HCT116 (cell line): ENCODE measurements at regions not wholly inside any gene's neighbourhood (a gene's known extent, or its start where the extent isn't known, plus 50 kb on each side); places are given as distances from the start of the nearest gene placed in this dataset.

Source experiments
- ATAC-seq: fragments of 200-7000 bp; cut with Tn5 transposase; 2 replicates; pipeline ENCODE4 v1.9.1; 2020; ENCODE audit warnings: mild to moderate bottlenecking, moderate library complexity
- BruUV-seq: library from RNA; stranded (reverse); fragments of 400-500 nt; replicated peaks from 2 replicates; lab custom pipeline; 2021; lab: Mats Ljungman, UMichigan
- CTCF ChIA-PET: fragments of 300-600 bp; sonication (Branson Sonifier 250); formaldehyde crosslinking; loops from one replicate; lab custom pipeline; 2021; ENCODE audit warnings: antibody characterized with exemption; lab: Charles Lee
- POLR2A ChIA-PET: fragments of 300-600, 350-600 bp; sonication (Branson Sonifier 250); formaldehyde crosslinking; loops from one replicate; lab custom pipeline; 2021; ENCODE audit warnings: antibody characterized with exemption; lab: Charles Lee
- RAD21 ChIA-PET, 2 experiments: fragments of 300-600 bp; sonication (Branson Sonifier 250); formaldehyde crosslinking; loops; one replicate each; lab custom pipeline; 2023; ENCODE audit warnings: low total read pairs in 2 of 2; ENCODE audit not compliant: uncharacterized antibody in 2 of 2, unreplicated experiment in 2 of 2, low non-redundant PET in 1 of 2; lab: Charles Lee
- DNase-seq: peaks from one replicate; pipeline ENCODE4 v3.0.0-alpha.2; 2010; ENCODE audit warnings: low read depth, low spot score
- H2AFZ ChIP-seq: fragments of 200-600 bp; shearing (Covaris generic), sonication (generic); 2 replicates; pipeline ENCODE4 v1.6.1; 2017; ENCODE audit warnings: low read depth, mixed run types, mixed read lengths, antibody characterized with exemption, low read length; ENCODE audit not compliant: poor library complexity, severe bottlenecking
- H3K27ac ChIP-seq: 2 replicates; pipeline ENCODE4 v1.5.1; 2012; ENCODE audit warnings: low read depth, low read length
- H3K27me3 ChIP-seq: fragments of 200-600 bp; sonication (generic); 2 replicates; pipeline ENCODE4 v1.6.1; 2016; ENCODE audit warnings: mixed run types, low read length, mixed read lengths; ENCODE audit not compliant: insufficient read depth
- H3K36me3 ChIP-seq, 2 experiments: fragments of 200-500 bp in 1 of 2; fragments of 200-600 bp in 1 of 2; sonication (Bioruptor generic) in 1 of 2; sonication (generic) in 1 of 2; 2 replicates each; pipeline versions ENCODE4 v1.5.1 to v1.6.1; 2014 to 2016; ENCODE audit warnings: low read length in 2 of 2, inconsistent platforms in 1 of 2, mixed read lengths in 1 of 2, mixed run types in 1 of 2; ENCODE audit not compliant: insufficient read depth in 2 of 2, control insufficient read depth in 1 of 2
- H3K4me1 ChIP-seq, 2 experiments: fragments of 200-600 bp in 1 of 2; sonication (generic) in 1 of 2; 2 replicates each; pipeline versions ENCODE4 v1.5.1 to v1.6.1; 2012 to 2017; ENCODE audit warnings: low read length in 2 of 2, inconsistent platforms in 1 of 2, mild to moderate bottlenecking in 1 of 2, mixed read lengths in 1 of 2, mixed run types in 1 of 2, moderate library complexity in 1 of 2; ENCODE audit not compliant: insufficient read depth in 2 of 2, control insufficient read depth in 1 of 2
- H3K4me2 ChIP-seq: fragments of 200-600 bp; sonication (generic); 2 replicates; pipeline ENCODE4 v1.6.1; 2017; ENCODE audit warnings: mixed run types, low read length, mixed read lengths
- H3K4me3 ChIP-seq, 2 experiments: fragments of 200-600 bp in 1 of 2; sonication (generic) in 1 of 2; replicated peaks in 1 of 2; 2 replicates each; pipeline ENCODE4 v1.5.1; 2011 to 2016; ENCODE audit warnings: low read length in 2 of 2, control low read depth in 1 of 2, low read depth in 1 of 2, mild to moderate bottlenecking in 1 of 2, mixed read lengths in 1 of 2, mixed run types in 1 of 2
- H3K79me2 ChIP-seq: fragments of 200-600 bp; sonication (generic); 2 replicates; pipeline ENCODE4 v1.6.1; 2017; ENCODE audit warnings: mild to moderate bottlenecking, mixed run types, low read length, moderate library complexity, mixed read lengths; ENCODE audit not compliant: insufficient read depth
- H3K9ac ChIP-seq: fragments of 200-600 bp; sonication (generic); 2 replicates; pipeline ENCODE4 v1.6.1; 2016; ENCODE audit warnings: low read length, mixed read lengths
- H3K9me2 ChIP-seq: fragments of 200-600 bp; sonication (generic), shearing (Covaris generic); 2 replicates; pipeline ENCODE4 v1.6.1; 2017; ENCODE audit warnings: mixed run types, mild to moderate bottlenecking, moderate library complexity; ENCODE audit not compliant: insufficient read depth
- H3K9me3 ChIP-seq, 2 experiments: fragments of 200-500 bp in 1 of 2; fragments of 200-600 bp in 1 of 2; sonication (Bioruptor generic) in 1 of 2; sonication (generic) in 1 of 2; 2 replicates each; pipeline ENCODE4 v1.6.1; 2014 to 2017; ENCODE audit warnings: low read length in 2 of 2, mixed read lengths in 2 of 2, inconsistent platforms in 1 of 2, low read depth in 1 of 2, mild to moderate bottlenecking in 1 of 2, mixed run types in 1 of 2, moderate library complexity in 1 of 2; ENCODE audit not compliant: control insufficient read depth in 1 of 2, insufficient read depth in 1 of 2
- H4K20me1 ChIP-seq: fragments of 200-600 bp; sonication (generic), shearing (Covaris generic); 2 replicates; pipeline ENCODE4 v1.6.1; 2017; ENCODE audit warnings: mixed run types, mild to moderate bottlenecking, moderate library complexity; ENCODE audit not compliant: insufficient read depth
- CBX3 ChIP-seq: IDR thresholded peaks from 2 replicates; pipeline ENCODE4 v1.6.1; 2012; ENCODE audit warnings: low read depth
- CEBPB ChIP-seq: IDR thresholded peaks from 2 replicates; pipeline ENCODE4 v1.6.1; 2012; ENCODE audit warnings: low read depth
- EGR1 ChIP-seq: IDR thresholded peaks from 2 replicates; pipeline ENCODE4 v1.6.1; 2012; ENCODE audit warnings: low read depth
- ELF1 ChIP-seq: IDR thresholded peaks from 2 replicates; pipeline ENCODE4 v1.6.1; 2012; ENCODE audit warnings: low read depth, borderline replicate concordance
- EZH2phosphoT487 ChIP-seq: fragments of 200-600 bp; IDR thresholded peaks from 2 replicates; pipeline ENCODE4 v1.6.1; 2018; ENCODE audit warnings: antibody characterized with exemption, borderline replicate concordance
- FOSL1 ChIP-seq: IDR thresholded peaks from 2 replicates; pipeline ENCODE4 v1.6.1; 2012; ENCODE audit warnings: low read depth
- JUND ChIP-seq: IDR thresholded peaks from 2 replicates; pipeline ENCODE4 v1.6.1; 2012
- POLR2A ChIP-seq: IDR thresholded peaks from 2 replicates; pipeline ENCODE4 v1.7.0; 2011; ENCODE audit warnings: borderline replicate concordance; ENCODE audit not compliant: insufficient read depth, insufficient read length; ENCODE audit errors: extremely low read depth
- POLR2AphosphoS5 ChIP-seq: IDR thresholded peaks from 2 replicates; pipeline ENCODE4 v1.6.1; 2011; ENCODE audit warnings: mild to moderate bottlenecking, low read depth, low read length, moderate library complexity
- RAD21 ChIP-seq: IDR thresholded peaks from 2 replicates; pipeline ENCODE4 v1.6.1; 2012; ENCODE audit warnings: low read depth, mild to moderate bottlenecking
- SIN3A ChIP-seq: IDR thresholded peaks from 2 replicates; pipeline ENCODE4 v1.6.1; 2012; ENCODE audit warnings: low read depth
- SP1 ChIP-seq: IDR thresholded peaks from 2 replicates; pipeline ENCODE4 v1.6.1; 2012; ENCODE audit warnings: low read depth
- TCF7L2 ChIP-seq: IDR thresholded peaks from 2 replicates; pipeline ENCODE4 v1.7.0; 2011; ENCODE audit warnings: borderline replicate concordance, inconsistent platforms; ENCODE audit not compliant: insufficient read depth, insufficient read length; ENCODE audit errors: extremely low read depth
- YY1 ChIP-seq: IDR thresholded peaks from 2 replicates; pipeline ENCODE4 v1.6.1; 2011; ENCODE audit warnings: low read length, low read depth, moderate library complexity, mild to moderate bottlenecking; ENCODE audit not compliant: insufficient replicate concordance; ENCODE audit errors: extremely low read depth
- ZBTB33 ChIP-seq: IDR thresholded peaks from 2 replicates; pipeline ENCODE4 v1.6.1; 2011; ENCODE audit warnings: mild to moderate bottlenecking, low read length, moderate library complexity; ENCODE audit not compliant: insufficient replicate concordance; ENCODE audit errors: extremely low read depth
- ZFX ChIP-seq: fragments of 450-650 bp; IDR thresholded peaks from 2 replicates; pipeline ENCODE4 v1.6.1; 2017
- ZNF274 ChIP-seq: fragments of 200-500 bp; sonication (Bioruptor generic); IDR thresholded peaks from 2 replicates; pipeline ENCODE4 v1.6.1; 2014; ENCODE audit warnings: mild to moderate bottlenecking, low read depth, low read length, inconsistent platforms
- intact Hi-C: fragments of 100-400 bp; cut with micrococcal nuclease; formaldehyde crosslinking; loops from 2 replicates; pipeline ENCODE4 v1.10.0; 2022
- TF ChIP-seq, protein P1 (sequence below), 3 experiments: fragments of 200-600 bp in 1 of 3; sonication (generic) in 1 of 3; IDR thresholded peaks in 2 of 3; conservative IDR thresholded peaks in 1 of 3; 2 replicates each; pipeline ENCODE4 v1.5.1; 2012 to 2017; ENCODE audit warnings: low read depth in 2 of 3, low read length in 2 of 3, antibody characterized with exemption in 1 of 3, borderline replicate concordance in 1 of 3, control low read depth in 1 of 3, mild to moderate bottlenecking in 1 of 3, mixed read lengths in 1 of 3, mixed run types in 1 of 3, moderate library complexity in 1 of 3; ENCODE audit not compliant: insufficient read depth in 1 of 3

DNA sequence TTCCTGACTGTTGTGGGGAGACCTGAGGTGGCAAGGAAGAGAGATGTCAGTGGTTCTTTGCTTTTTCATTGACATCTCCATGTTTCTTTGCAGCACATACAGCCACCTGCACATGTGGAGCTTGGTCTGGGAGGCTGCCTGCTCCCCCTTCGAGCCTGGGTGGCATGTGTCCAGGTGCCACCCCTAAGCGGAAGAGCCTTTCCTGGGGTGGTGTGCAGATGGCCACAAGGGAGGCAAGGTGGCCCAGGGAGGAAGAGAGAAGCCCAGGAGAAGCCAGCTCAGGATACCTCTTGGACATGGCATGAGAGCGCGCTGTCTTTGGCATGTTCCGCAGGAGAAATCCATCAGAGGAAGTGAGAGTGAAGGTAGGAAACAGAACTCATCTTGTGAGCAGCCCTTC lies 105.9 kb upstream of the NPTX2 start:
- intact Hi-C loops = no loop called here
- H3K27ac ChIP-seq = no peak overlapping the region
- H3K36me3 ChIP-seq = no peaks in the 10 kb centered on the region
- BruUV-seq = no TSS peak
- no peaks in the 10 kb centered on the region for H4K20me1 ChIP-seq
- POLR2A ChIA-PET = no interaction called here
- H3K4me1 ChIP-seq = no peaks in the 10 kb centered on the region
- no peak for ATAC-seq
- no peak overlapping the region for H3K4me3 ChIP-seq
- CTCF ChIA-PET = no interaction called here
- RAD21 ChIA-PET = no interaction called here
- DNase-seq = no peak
- H3K27me3 ChIP-seq = no peaks in the 10 kb centered on the region
- H3K9ac ChIP-seq = no peak overlapping the region
- H2AFZ ChIP-seq = no peak overlapping the region
- no peak overlapping the region for H3K4me2 ChIP-seq
- H3K9me2 ChIP-seq = no peaks in the 10 kb centered on the region
- H3K9me3 ChIP-seq = no peaks in the 10 kb centered on the region
- H3K79me2 ChIP-seq = no peaks in the 10 kb centered on the region
- TF ChIP-seq FOSL1 (no peak), POLR2A (no peak)
- TF ChIP-seq, all 23 proteins: peak for 0

- CTCF ChIA-PET = no interaction called here
- ATAC-seq = no peak
- intact Hi-C loops = no loop called here
Observed at GRCh38 chr7:98509836-98510235, 107.2 kb upstream of the NPTX2 start.

More at GRCh38 chr7:98509836-98510235, 107.2 kb upstream of the NPTX2 start:
- H3K9ac ChIP-seq = no peak overlapping the region
- DNase-seq = no peak
- no peaks in the 10 kb centered on the region for H3K9me3 ChIP-seq
- H3K27me3 ChIP-seq = no peaks in the 10 kb centered on the region
- H3K9me2 ChIP-seq = no peaks in the 10 kb centered on the region
- no TSS peak for BruUV-seq
- H3K36me3 ChIP-seq = no peaks in the 10 kb centered on the region
- TF ChIP-seq YY1 (no peak), FOSL1 (no peak), POLR2A (no peak), EGR1 (no peak), ELF1 (no peak), SIN3A (no peak), ZNF274 (no peak), EZH2phosphoT487 (no peak), POLR2AphosphoS5 (no peak), RAD21 (no peak), TCF7L2 (no peak), CEBPB (no peak), SP1 (no peak), CBX3 (no peak), ZFX (no peak), ZBTB33 (no peak), JUND (no peak)
- TF ChIP-seq, protein P1, sequence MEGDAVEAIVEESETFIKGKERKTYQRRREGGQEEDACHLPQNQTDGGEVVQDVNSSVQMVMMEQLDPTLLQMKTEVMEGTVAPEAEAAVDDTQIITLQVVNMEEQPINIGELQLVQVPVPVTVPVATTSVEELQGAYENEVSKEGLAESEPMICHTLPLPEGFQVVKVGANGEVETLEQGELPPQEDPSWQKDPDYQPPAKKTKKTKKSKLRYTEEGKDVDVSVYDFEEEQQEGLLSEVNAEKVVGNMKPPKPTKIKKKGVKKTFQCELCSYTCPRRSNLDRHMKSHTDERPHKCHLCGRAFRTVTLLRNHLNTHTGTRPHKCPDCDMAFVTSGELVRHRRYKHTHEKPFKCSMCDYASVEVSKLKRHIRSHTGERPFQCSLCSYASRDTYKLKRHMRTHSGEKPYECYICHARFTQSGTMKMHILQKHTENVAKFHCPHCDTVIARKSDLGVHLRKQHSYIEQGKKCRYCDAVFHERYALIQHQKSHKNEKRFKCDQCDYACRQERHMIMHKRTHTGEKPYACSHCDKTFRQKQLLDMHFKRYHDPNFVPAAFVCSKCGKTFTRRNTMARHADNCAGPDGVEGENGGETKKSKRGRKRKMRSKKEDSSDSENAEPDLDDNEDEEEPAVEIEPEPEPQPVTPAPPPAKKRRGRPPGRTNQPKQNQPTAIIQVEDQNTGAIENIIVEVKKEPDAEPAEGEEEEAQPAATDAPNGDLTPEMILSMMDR (IDR thresholded peaks at IDR 0.05 in 2 of 3, conservative IDR thresholded peaks at IDR 0.05 in 1 of 3; ENCODE audit: borderline replicate concordance in 1 of 3, insufficient read depth in 1 of 3, low read depth in 2 of 3, low read length in 2 of 3) = no peak
- no peak overlapping the region for H3K27ac ChIP-seq
- no peaks in the 10 kb centered on the region for H3K79me2 ChIP-seq
- ChIA-PET POLR2A (no interaction called here), RAD21 (no interaction called here)
- H4K20me1 ChIP-seq = no peaks in the 10 kb centered on the region
- no peak overlapping the region for H3K4me2 ChIP-seq
- H2AFZ ChIP-seq = no peak overlapping the region
- no peaks in the 10 kb centered on the region for H3K4me1 ChIP-seq
- H3K4me3 ChIP-seq = no peak overlapping the region
